Activated CD4-positive, alpha-beta T cell treated with anti-CD3 and anti-CD28 coated beads, Interleukin-2, amount 10 ng/mL, durations not matched to agents 7 days and 5 days (primary cell): ENCODE measurements at regions not wholly inside any gene's neighbourhood (a gene's known extent, or its start where the extent isn't known, plus 50 kb on each side); places are given as distances from the start of the nearest gene placed in this dataset.
A peak's percentile ranks its signal among the peaks of the same experiment; 100 is the strongest.
"Not testable (repeated sequence)": the region's sequence is repeated elsewhere in the genome, so short reads cannot be mapped to it uniquely, and the experiment has no call there.

ENCODE experiments used
- CTCF ChIA-PET: fragments of 350-600 bp; sonication (Branson Sonifier 250); formaldehyde crosslinking; loops from one replicate; lab custom pipeline; 2021; ENCODE audit warnings: antibody characterized with exemption; lab: Charles Lee
- POLR2A ChIA-PET: fragments of 350-600 bp; sonication (Branson Sonifier 250); formaldehyde crosslinking; loops from one replicate; lab custom pipeline; 2021; ENCODE audit warnings: antibody characterized with exemption; lab: Charles Lee
- DNase-seq: peaks from one replicate; pipeline ENCODE4 v3.0.0-alpha.2; 2020
- H3K27ac Mint-ChIP-seq: one replicate; pipeline ENCODE4 v1.8.0; 2021; ENCODE audit warnings: mild to moderate bottlenecking, moderate library complexity, mixed read lengths
- H3K27me3 Mint-ChIP-seq: one replicate; pipeline ENCODE4 v1.8.0; 2021; ENCODE audit warnings: mixed read lengths
- H3K36me3 Mint-ChIP-seq: one replicate; pipeline ENCODE4 v1.8.0; 2021; ENCODE audit warnings: low read depth, mixed read lengths
- H3K4me1 Mint-ChIP-seq: one replicate; pipeline ENCODE4 v1.8.0; 2021; ENCODE audit warnings: mixed read lengths
- H3K4me3 Mint-ChIP-seq: one replicate; pipeline ENCODE4 v1.8.0; 2021; ENCODE audit warnings: mild to moderate bottlenecking, moderate library complexity, mixed read lengths
- H3K9me3 Mint-ChIP-seq: one replicate; pipeline ENCODE4 v1.8.0; 2021; ENCODE audit warnings: mixed read lengths

DNA sequence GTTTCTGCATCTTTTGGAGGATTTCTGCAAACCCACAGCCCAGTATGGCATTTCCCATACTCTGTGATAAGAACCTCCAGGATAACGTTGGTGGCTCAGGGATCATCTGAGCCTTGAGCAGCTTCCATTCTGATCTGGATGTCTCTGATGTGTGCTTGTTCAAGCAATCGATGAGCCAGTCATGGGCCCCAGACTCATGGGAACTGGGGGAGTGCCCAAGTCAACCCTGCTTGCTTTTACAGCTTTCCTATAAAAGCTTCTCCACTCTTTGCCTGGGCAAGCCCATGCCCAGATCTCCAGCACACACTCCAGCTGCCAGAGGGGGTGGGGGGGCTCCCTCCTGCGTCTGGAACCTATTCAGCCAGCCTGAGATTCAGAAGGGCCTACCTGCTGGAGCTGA lies 207.6 kb upstream of the PLGLB2 start:
- H3K36me3 Mint-ChIP-seq, POLR2A ChIA-PET: not testable (repeated sequence)
- H3K4me1 Mint-ChIP-seq, result peaks cover 13% of the 10 kb centered on the region

DNA sequence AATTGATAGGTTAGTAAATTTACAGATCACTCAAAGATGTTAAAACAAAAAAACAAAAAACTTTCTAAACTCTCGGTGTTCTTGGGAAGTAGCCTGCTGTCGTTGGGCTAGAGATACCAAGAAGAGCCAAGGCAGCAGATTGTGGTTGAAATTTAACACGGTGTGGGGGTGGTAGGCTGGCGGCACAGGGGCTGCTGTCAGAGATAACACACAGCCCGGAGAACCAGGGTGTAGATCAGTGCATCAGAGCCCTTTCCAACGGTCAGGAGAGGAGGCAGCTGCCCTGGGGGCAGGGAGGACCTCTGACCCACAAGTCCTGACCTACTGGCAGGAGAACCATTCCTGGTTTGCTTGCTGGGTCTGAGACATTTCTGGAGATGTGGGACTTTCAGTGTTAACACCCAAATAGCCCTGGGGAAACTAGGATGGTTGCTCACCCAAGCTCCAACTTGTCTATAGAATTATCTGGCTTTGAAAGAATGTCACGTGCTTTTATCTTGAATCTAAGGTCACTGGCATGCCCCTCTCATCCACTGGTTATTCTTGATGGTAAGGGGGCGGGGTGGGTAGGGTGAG lies 205.2 kb upstream of the PLGLB2 start:
- H3K9me3 Mint-ChIP-seq, H3K27me3 Mint-ChIP-seq, CTCF ChIA-PET, H3K36me3 Mint-ChIP-seq, POLR2A ChIA-PET, DNase-seq, H3K4me1 Mint-ChIP-seq, H3K4me3 Mint-ChIP-seq: not testable (repeated sequence)
- peak overlapping the region; percentile 85 for H3K27ac Mint-ChIP-seq

More for the DNA sequence above, 207.6 kb upstream of the PLGLB2 start:
- H3K4me3 Mint-ChIP-seq, CTCF ChIA-PET, DNase-seq, H3K27me3 Mint-ChIP-seq, H3K27ac Mint-ChIP-seq, H3K9me3 Mint-ChIP-seq: not testable (repeated sequence)

DNA sequence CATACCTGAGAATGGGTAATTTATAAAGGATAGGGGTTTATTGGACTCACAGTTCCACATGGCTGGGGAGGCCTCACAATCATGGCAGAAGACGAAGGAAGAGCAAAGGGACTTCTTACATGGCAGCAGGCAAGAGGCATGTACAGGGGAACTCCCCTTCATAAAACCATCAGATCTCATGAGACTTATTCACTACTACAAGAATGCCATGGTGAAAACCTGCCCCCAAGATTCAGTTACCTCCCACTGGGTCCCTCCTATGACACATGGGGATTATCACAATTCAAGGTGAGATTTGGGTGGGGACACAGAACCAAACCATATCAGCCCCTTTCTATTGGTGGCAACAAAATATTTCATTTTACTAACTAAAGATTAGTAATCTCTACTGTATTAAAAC lies 204.1 kb upstream of the PLGLB2 start:
- H3K36me3 Mint-ChIP-seq, CTCF ChIA-PET, POLR2A ChIA-PET: not testable (repeated sequence)

DNA sequence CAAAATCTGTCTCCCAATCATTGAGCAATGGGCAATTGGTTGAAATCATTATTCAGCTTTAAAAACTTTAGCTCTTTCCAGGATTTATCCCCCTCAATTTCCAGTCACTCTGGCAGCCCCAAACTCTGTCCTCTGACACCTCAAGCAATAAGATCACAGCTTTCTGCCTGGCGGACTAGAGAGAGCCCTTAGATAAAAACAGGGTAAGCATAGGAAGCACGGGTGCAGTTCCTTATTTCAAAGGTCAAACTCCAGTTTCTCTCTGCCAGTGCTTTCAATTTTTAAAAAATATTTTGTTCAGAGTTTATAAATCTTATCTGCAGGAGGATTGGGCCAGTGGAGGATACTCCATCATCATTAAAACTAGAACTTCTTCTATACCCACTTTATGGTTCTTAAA lies 200.8 kb upstream of the PLGLB2 start:
- not testable (repeated sequence) for H3K27me3 Mint-ChIP-seq, H3K27ac Mint-ChIP-seq, DNase-seq

More for the DNA sequence above, 204.1 kb upstream of the PLGLB2 start:
- not testable (repeated sequence) for H3K9me3 Mint-ChIP-seq, H3K4me3 Mint-ChIP-seq, H3K27ac Mint-ChIP-seq, H3K4me1 Mint-ChIP-seq, H3K27me3 Mint-ChIP-seq, DNase-seq

GRCh38 chr2:87547966-87548365 lies 199.9 kb upstream of the PLGLB2 start:
- H3K36me3 Mint-ChIP-seq, DNase-seq, H3K27me3 Mint-ChIP-seq, H3K4me3 Mint-ChIP-seq, H3K27ac Mint-ChIP-seq, POLR2A ChIA-PET, H3K4me1 Mint-ChIP-seq, H3K9me3 Mint-ChIP-seq, CTCF ChIA-PET: not testable (repeated sequence)

More for the DNA sequence above, 200.8 kb upstream of the PLGLB2 start:
- H3K4me1 Mint-ChIP-seq, CTCF ChIA-PET, POLR2A ChIA-PET, H3K9me3 Mint-ChIP-seq, H3K36me3 Mint-ChIP-seq, H3K4me3 Mint-ChIP-seq: not testable (repeated sequence)

DNA sequence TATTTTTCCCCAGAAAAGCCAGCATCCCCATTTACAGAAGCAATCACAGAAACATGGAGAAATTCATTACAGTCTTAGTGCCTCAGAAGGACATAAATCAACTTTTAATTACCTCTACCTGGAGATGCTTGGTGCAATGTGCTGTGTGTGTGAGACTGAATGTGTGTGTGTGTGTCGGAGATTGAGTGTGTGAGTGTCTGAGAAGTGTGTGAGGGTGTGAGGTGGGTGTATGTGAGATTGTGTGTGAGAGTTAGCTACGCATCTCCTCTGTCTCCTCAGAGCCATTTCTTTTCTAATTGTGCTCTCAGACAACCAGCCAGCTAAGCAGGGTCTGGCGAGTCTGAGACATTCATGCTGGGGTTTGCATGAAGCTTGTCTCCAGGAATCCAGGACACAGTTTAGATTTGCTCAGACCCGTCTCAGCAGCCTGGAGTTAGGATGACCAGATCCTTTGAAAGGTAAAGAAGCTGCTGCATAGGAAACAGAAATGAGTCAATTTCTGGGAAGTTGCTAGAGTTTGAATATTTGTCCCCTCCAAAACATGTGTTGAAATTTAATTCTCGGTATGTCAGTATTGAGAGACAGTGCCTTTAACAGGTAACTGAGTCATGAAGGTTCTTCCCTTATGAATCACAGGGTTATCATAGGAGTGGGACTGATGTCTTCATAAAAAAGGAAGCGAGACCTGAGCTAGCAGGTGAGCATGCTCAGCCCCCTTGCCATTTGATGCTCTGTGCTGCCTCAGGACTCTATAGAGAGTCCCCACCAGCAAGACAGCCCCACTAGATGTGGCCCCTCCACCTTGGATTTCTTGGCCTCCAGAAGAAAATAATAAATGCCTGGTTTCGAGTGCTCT lies 199.0 kb upstream of the PLGLB2 start:
- H3K27me3 Mint-ChIP-seq, H3K4me3 Mint-ChIP-seq, POLR2A ChIA-PET, H3K4me1 Mint-ChIP-seq, H3K9me3 Mint-ChIP-seq, DNase-seq, CTCF ChIA-PET, H3K36me3 Mint-ChIP-seq: not testable (repeated sequence)
- H3K27ac Mint-ChIP-seq, result peak overlapping the region; percentile 80

GRCh38 chr2:87549561-87550202 lies 198.2 kb upstream of the PLGLB2 start:
- POLR2A ChIA-PET, H3K27me3 Mint-ChIP-seq, CTCF ChIA-PET, H3K9me3 Mint-ChIP-seq, DNase-seq, H3K4me3 Mint-ChIP-seq, H3K4me1 Mint-ChIP-seq, H3K36me3 Mint-ChIP-seq: not testable (repeated sequence)
- peak overlapping the region; percentile 60 for H3K27ac Mint-ChIP-seq

DNA sequence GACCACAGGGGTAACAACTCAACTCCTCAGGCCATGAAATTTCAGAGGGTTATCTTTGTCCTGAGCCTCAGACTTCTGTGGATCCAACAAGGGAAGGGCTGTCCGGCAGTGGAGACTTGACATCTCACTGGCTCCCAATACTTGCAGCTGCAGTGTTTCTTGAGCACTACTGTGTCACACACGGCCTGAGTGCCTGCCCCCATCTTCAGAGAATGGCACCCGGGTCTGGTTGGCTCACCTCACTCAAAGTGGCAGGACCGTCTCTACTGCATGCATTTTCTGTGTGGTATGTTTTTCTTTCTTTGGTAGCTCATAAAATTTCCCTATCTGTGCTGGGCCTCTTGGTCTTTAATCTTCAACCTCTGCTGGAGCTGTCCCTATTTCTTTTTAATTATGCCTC lies 193.2 kb upstream of the PLGLB2 start:
- CTCF ChIA-PET, H3K4me1 Mint-ChIP-seq, H3K9me3 Mint-ChIP-seq, POLR2A ChIA-PET, H3K27me3 Mint-ChIP-seq, H3K27ac Mint-ChIP-seq, H3K4me3 Mint-ChIP-seq, DNase-seq, H3K36me3 Mint-ChIP-seq: not testable (repeated sequence)

GRCh38 chr2:87555082-87555481 lies 192.8 kb upstream of the PLGLB2 start:
- CTCF ChIA-PET, DNase-seq: not testable (repeated sequence)

DNA sequence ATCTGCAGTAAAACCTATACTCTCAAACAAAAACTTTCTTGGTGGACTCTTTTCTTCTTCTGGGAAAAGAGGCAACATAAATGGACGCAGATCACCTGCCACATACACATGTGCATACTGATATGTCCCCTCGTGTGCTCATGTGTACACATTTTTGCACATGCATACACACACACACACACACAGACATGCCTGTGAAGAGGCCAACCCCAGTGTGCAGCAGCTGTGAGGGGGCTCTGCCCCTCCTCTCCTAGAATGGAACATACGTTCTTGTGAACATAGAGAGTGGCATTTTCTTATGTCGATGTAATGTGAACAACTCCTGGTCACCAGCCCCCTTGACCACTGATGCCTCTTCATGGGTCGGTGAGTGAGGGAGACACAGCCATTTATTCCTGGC lies 188.9 kb upstream of the PLGLB2 start:
- H3K27ac Mint-ChIP-seq, H3K36me3 Mint-ChIP-seq, POLR2A ChIA-PET, CTCF ChIA-PET, H3K4me3 Mint-ChIP-seq, H3K4me1 Mint-ChIP-seq, DNase-seq, H3K9me3 Mint-ChIP-seq, H3K27me3 Mint-ChIP-seq: not testable (repeated sequence)

More at GRCh38 chr2:87555082-87555481, 192.8 kb upstream of the PLGLB2 start:
- H3K9me3 Mint-ChIP-seq, H3K4me1 Mint-ChIP-seq, POLR2A ChIA-PET, H3K36me3 Mint-ChIP-seq, H3K27me3 Mint-ChIP-seq, H3K4me3 Mint-ChIP-seq, H3K27ac Mint-ChIP-seq: not testable (repeated sequence)

- H3K4me1 Mint-ChIP-seq, H3K36me3 Mint-ChIP-seq, H3K4me3 Mint-ChIP-seq, DNase-seq, H3K27ac Mint-ChIP-seq, POLR2A ChIA-PET, H3K27me3 Mint-ChIP-seq, CTCF ChIA-PET, H3K9me3 Mint-ChIP-seq: not testable (repeated sequence)
These were observed 188.2 kb upstream of the PLGLB2 start for GRCh38 chr2:87559735-87560134.

- POLR2A ChIA-PET, H3K27me3 Mint-ChIP-seq, DNase-seq, H3K9me3 Mint-ChIP-seq, H3K4me3 Mint-ChIP-seq, CTCF ChIA-PET, H3K36me3 Mint-ChIP-seq, H3K27ac Mint-ChIP-seq: not testable (repeated sequence)
- H3K4me1 Mint-ChIP-seq, result peaks cover 13% of the 10 kb centered on the region
These were observed 182.8 kb upstream of the PLGLB2 start for GRCh38 chr2:87565116-87565515.

DNA sequence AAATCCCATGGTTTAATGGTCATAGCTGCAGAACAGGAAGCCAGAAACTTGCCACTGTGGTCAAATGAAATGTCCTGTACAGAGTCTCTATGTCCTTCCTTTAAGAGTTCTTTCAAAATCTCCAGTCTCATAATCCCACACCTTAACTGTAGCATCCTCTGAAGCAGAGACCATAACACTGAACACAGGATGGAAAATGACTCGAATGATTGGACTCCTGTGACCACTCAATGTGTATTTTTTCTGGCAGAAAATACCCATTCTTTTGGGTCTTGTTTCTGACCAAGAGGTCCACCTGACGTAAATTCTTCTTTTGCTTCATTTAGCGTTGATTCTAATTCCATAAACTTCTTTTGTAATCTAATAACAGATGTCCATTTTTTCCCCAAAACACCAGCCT lies 181.4 kb upstream of the PLGLB2 start:
- H3K27ac Mint-ChIP-seq, H3K4me3 Mint-ChIP-seq, H3K36me3 Mint-ChIP-seq, H3K9me3 Mint-ChIP-seq, DNase-seq, POLR2A ChIA-PET, CTCF ChIA-PET, H3K27me3 Mint-ChIP-seq: not testable (repeated sequence)
- H3K4me1 Mint-ChIP-seq, result peaks cover 13% of the 10 kb centered on the region
